ENCODE measurements at regions not wholly inside any gene's neighbourhood (a gene's known extent, or its start where the extent isn't known, plus 50 kb on each side); places are given as distances from the start of the nearest gene placed in this dataset.
A peak's percentile ranks its signal among the peaks of the same experiment; 100 is the strongest.
"Not testable (repeated sequence)": the region's sequence is repeated elsewhere in the genome, so short reads cannot be mapped to it uniquely, and the experiment has no call there.

DNA sequence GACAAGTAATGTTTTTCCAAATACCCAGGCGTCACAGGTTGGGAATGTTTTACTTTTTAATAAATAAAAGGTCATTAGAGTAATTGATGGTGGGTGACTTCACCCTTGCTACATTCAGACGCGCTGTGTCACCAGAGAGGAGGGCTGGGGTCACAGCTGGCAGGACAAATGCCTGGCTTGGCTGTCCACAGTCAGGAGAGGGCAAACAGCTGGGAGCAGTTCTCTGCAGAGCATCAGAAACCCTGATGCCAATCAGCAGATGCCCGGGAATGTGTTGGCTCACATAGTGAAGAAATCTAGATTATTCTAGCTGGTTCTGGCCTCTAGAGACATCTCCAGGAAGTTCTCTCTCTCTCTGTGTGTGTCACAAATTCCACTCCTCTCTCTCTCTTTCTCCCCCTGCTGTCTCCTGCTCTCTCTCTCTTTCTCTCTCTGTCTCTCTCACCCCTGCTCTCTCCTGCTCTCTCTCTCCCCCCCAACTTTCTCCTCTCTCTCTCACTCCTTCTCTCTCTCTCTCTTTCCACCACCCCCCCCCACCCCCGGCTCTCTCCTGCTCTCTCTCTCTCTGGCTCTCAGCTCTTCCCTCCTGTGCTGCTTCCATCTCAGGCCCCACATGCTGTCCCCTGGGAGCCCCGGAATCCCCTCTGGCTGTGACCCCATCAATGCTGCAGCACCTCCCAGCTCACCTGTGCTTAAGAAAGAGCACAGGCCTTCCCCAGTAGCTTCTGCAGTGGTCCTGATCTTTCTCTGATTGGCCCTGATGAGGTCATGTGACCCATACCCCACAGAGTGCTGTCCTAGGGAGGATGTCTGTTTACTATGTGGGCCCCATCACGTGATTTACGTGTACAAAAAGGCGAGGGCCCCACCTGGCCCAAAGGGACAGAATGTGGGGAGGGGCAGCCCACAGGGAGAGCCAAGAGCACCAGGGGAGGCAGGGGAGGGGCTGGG is 331.5 kb downstream of the ADGRD1 start:
- CTCF ChIA-PET (ENCODE audit: low intra/inter-chr PET ratio); POLR2A ChIA-PET; in situ Hi-C loops (cut with MboI); H3K36me3 ChIP-seq (ENCODE audit: control insufficient read depth, insufficient read depth, low read length); intact Hi-C loops (cut with micrococcal nuclease); BruUV-seq (replicated peaks); H4K20me1 ChIP-seq (replicated peaks; ENCODE audit: control insufficient read depth, insufficient read depth, low read length); DNase-seq (ENCODE audit: extremely low read depth in 1 of 4, low spot score in 3 of 4); H3K4me3 ChIP-seq; H3K9me1 ChIP-seq (ENCODE audit: control insufficient read depth, insufficient read depth, low read length); H3K9me3 ChIP-seq (replicated peaks; ENCODE audit: control insufficient read depth, insufficient read depth, low read depth, low read length); H3K9ac ChIP-seq (ENCODE audit: insufficient read depth in 1 of 2, low read depth in 2 of 2, low read length in 2 of 2); H3K4me2 ChIP-seq (ENCODE audit: insufficient read depth, low read length); H3K27ac ChIP-seq (ENCODE audit: extremely low read depth, low read depth, low read length); H3K79me2 ChIP-seq (ENCODE audit: control insufficient read depth, insufficient read depth, low read length); TF ChIP-seq TOE1 (CRISPR knock-in tag; IDR thresholded peaks at IDR 0.05; ENCODE audit: borderline replicate concordance, low read depth): not testable (repeated sequence)
- H3K4me1 ChIP-seq (replicated peaks in 1 of 2; ENCODE audit: control insufficient read depth in 2 of 2, insufficient read depth in 2 of 2, low read length in 2 of 2): peaks cover 0 to 15% of the 10 kb centered on the region in 2 experiments; a peak in 2 of 5 replicates
- 0 out of 2 replicates have a peak, but pooled peaks have one; percentile 62 for TF ChIP-seq TOE1 (IDR thresholded peaks at IDR 0.05; ENCODE audit: borderline replicate concordance)
- TF ChIP-seq, protein P1, sequence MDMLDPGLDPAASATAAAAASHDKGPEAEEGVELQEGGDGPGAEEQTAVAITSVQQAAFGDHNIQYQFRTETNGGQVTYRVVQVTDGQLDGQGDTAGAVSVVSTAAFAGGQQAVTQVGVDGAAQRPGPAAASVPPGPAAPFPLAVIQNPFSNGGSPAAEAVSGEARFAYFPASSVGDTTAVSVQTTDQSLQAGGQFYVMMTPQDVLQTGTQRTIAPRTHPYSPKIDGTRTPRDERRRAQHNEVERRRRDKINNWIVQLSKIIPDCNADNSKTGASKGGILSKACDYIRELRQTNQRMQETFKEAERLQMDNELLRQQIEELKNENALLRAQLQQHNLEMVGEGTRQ (CRISPR knock-in tag; IDR thresholded peaks at IDR 0.05): peak; percentile 56
- TF ChIP-seq RAD51 (IDR thresholded peaks at IDR 0.05; ENCODE audit: borderline replicate concordance, low read depth): peak; percentile 77
- TF ChIP-seq KLF16 (IDR thresholded peaks at IDR 0.05): peak; percentile 9; the same call in 1 of the 2 replicates
- TF ChIP-seq USF1 (CRISPR knock-in tag; IDR thresholded peaks at IDR 0.05): peak; percentile 56
- TF ChIP-seq, protein P2, sequence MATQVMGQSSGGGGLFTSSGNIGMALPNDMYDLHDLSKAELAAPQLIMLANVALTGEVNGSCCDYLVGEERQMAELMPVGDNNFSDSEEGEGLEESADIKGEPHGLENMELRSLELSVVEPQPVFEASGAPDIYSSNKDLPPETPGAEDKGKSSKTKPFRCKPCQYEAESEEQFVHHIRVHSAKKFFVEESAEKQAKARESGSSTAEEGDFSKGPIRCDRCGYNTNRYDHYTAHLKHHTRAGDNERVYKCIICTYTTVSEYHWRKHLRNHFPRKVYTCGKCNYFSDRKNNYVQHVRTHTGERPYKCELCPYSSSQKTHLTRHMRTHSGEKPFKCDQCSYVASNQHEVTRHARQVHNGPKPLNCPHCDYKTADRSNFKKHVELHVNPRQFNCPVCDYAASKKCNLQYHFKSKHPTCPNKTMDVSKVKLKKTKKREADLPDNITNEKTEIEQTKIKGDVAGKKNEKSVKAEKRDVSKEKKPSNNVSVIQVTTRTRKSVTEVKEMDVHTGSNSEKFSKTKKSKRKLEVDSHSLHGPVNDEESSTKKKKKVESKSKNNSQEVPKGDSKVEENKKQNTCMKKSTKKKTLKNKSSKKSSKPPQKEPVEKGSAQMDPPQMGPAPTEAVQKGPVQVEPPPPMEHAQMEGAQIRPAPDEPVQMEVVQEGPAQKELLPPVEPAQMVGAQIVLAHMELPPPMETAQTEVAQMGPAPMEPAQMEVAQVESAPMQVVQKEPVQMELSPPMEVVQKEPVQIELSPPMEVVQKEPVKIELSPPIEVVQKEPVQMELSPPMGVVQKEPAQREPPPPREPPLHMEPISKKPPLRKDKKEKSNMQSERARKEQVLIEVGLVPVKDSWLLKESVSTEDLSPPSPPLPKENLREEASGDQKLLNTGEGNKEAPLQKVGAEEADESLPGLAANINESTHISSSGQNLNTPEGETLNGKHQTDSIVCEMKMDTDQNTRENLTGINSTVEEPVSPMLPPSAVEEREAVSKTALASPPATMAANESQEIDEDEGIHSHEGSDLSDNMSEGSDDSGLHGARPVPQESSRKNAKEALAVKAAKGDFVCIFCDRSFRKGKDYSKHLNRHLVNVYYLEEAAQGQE (IDR thresholded peaks at IDR 0.05; ENCODE audit: borderline replicate concordance): peak; percentile 28; the same call in 1 of the 2 replicates
- TF ChIP-seq, protein P2 (CRISPR knock-in tag; IDR thresholded peaks at IDR 0.05; ENCODE audit: low read depth): not testable (repeated sequence)
- TF ChIP-seq TFE3 (CRISPR knock-in tag; IDR thresholded peaks at IDR 0.05): peak; percentile 79
- peak overlapping the region; percentile 40; the same call in 1 of the 2 replicates for H2AFZ ChIP-seq (ENCODE audit: low read depth, low read length)
- FAIRE-seq: peak; percentile 86
- 36% methylated on average over 4 of the region's 9 CpGs for WGBS (ENCODE audit: insufficient coverage, low coverage, missing lambda C conversion rate)
- peak; percentile 65 for ATAC-seq
- H3K27me3 ChIP-seq (ENCODE audit: control insufficient read depth in 2 of 2, insufficient read depth in 2 of 2, low read length in 2 of 2): peaks cover 6 to 37% of the 10 kb centered on the region in 2 experiments; a peak in 4 of 5 replicates
